ENCODE measurements at regions not wholly inside any gene's neighbourhood (a gene's known extent, or its start where the extent isn't known, plus 50 kb on each side); places are given as distances from the start of the nearest gene placed in this dataset.
A peak's percentile ranks its signal among the peaks of the same experiment; 100 is the strongest.
"Not testable (repeated sequence)": the region's sequence is repeated elsewhere in the genome, so short reads cannot be mapped to it uniquely, and the experiment has no call there.

- no peak for ATAC-seq (ENCODE audit: low read depth)
- DNase-seq: no peak
- no peak overlapping the region for H3K27ac Mint-ChIP-seq
- POLR2A ChIA-PET: no interaction called here
- CTCF ChIA-PET: no interaction called here
- intact Hi-C loops (cut with micrococcal nuclease): no loop called here
- H3K4me3 Mint-ChIP-seq: no peak overlapping the region
- H3K9me3 Mint-ChIP-seq: no peaks in the 10 kb centered on the region
- H3K36me3 Mint-ChIP-seq (ENCODE audit: low read depth): no peaks in the 10 kb centered on the region
- H3K4me1 Mint-ChIP-seq: no peaks in the 10 kb centered on the region
- no peak for TF ChIP-seq CTCF (IDR thresholded peaks at IDR 0.05)
- no peaks in the 10 kb centered on the region for H3K27me3 Mint-ChIP-seq
These were observed 233.2 kb downstream of the SPATA31A1 start for GRCh38 chr9:39588500-39589137.

DNA sequence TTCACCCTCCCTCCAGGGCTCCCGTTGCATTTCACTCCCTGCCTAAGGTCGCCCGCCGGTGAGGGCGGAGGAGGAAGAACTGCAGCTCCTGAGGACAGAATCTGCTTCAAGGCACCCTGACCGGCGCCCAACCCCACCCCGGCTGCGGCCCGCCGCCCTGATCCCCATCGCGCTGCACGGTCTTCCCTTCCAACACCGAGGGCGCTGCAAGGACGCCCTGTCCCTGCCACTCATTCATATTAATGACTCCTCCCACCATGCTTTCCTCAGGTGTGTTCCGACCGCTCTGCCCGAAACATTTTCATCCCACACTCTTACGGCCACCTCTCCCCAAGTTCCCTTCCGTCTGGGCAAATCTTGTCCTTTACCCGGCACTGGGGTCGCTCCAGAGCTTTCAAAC is 248.6 kb downstream of the SPATA31A1 start:
- H3K27ac Mint-ChIP-seq; H3K4me1 Mint-ChIP-seq; DNase-seq; H3K9me3 Mint-ChIP-seq; H3K36me3 Mint-ChIP-seq (ENCODE audit: low read depth); ATAC-seq (ENCODE audit: low read depth); H3K27me3 Mint-ChIP-seq; POLR2A ChIA-PET; CTCF ChIA-PET; intact Hi-C loops (cut with micrococcal nuclease): not testable (repeated sequence)
- peak overlapping the region; percentile 15 for H3K4me3 Mint-ChIP-seq

DNA sequence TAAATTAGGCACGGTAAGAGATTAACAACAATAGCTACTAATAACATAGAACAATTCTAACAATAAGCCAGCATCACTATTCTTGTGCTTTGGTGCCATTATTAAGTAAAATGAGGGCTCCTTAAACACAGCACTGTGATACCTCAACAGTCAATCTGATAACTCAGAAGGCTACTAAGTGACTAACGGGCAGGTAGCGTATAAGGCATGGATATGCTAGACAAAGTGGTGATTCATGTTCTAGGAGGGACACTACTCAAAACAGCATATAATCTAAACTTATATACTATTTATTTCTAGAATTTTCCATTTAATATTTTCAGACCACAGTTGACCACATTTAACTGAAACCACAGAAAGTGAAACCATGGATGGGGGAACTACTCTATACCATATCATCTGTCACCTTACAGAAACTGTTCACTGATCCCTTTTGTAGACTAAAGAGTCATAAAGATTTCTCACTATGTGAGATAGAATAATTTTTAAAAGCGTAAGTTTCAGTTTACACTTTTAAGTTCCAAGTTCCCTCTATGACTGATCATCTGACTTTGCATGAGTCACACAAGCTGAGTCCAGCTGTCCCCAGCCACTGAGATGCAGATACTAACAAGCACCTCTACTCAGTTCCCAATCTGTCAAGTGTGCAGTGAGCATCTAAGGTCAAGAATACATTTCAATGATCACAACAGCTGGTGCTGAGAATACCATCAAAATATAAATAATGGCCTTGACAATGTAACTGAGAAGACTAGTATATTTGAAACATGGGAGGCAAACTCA is 256.2 kb downstream of the SPATA31A1 start:
- intact Hi-C loops (cut with micrococcal nuclease); CTCF ChIA-PET; H3K36me3 Mint-ChIP-seq (ENCODE audit: low read depth); H3K9me3 Mint-ChIP-seq; H3K27me3 Mint-ChIP-seq; H3K27ac Mint-ChIP-seq; H3K4me3 Mint-ChIP-seq; H3K4me1 Mint-ChIP-seq; DNase-seq; POLR2A ChIA-PET: not testable (repeated sequence)
- ATAC-seq (ENCODE audit: low read depth): peak; percentile 89

DNA sequence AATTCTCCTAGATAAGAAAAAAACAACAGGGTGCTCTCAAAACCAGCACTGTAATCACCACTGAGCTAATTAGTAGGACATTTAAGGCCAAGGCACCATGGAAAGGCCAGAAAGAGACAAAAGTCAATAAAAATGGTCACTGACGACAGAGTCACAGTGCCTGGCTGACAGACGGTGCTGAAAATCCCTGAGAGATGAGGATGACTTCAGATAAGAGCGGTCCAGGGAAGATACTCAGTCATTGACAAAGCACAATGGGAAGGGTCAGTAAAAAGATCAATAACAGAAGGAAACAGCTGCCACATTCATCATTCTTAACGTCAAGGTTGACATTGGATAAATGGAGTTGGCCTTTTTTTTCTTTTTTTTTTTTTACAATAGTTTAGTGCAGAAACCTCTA is 261.0 kb downstream of the SPATA31A1 start:
- H3K9me3 Mint-ChIP-seq; H3K27me3 Mint-ChIP-seq; POLR2A ChIA-PET; H3K4me1 Mint-ChIP-seq; H3K27ac Mint-ChIP-seq; H3K36me3 Mint-ChIP-seq (ENCODE audit: low read depth); DNase-seq; ATAC-seq (ENCODE audit: low read depth); H3K4me3 Mint-ChIP-seq; intact Hi-C loops (cut with micrococcal nuclease); CTCF ChIA-PET: not testable (repeated sequence)

DNA sequence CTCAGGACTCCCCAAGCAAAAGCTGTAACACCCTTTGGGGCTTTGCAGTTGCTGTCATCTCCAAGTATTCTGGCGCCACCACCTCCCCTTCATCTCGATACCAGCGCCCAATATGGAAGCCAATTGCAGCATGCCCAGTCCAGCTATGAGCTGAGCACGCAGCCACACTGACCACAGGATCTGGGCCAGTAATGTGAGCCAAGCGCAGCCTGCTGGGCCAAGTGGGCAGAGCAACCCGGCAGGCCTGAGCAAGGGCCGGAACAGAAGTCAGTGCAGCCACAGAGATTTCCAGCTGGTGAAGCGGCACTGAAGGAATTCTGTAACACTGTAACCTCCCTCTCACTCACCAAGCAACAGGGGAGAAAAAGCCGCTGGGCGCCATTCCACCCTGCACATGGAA is 268.6 kb downstream of the SPATA31A1 start:
- POLR2A ChIA-PET; DNase-seq; H3K4me3 Mint-ChIP-seq; H3K9me3 Mint-ChIP-seq; ATAC-seq (ENCODE audit: low read depth); H3K4me1 Mint-ChIP-seq; intact Hi-C loops (cut with micrococcal nuclease); H3K27ac Mint-ChIP-seq; H3K27me3 Mint-ChIP-seq; H3K36me3 Mint-ChIP-seq (ENCODE audit: low read depth); CTCF ChIA-PET: not testable (repeated sequence)

DNA sequence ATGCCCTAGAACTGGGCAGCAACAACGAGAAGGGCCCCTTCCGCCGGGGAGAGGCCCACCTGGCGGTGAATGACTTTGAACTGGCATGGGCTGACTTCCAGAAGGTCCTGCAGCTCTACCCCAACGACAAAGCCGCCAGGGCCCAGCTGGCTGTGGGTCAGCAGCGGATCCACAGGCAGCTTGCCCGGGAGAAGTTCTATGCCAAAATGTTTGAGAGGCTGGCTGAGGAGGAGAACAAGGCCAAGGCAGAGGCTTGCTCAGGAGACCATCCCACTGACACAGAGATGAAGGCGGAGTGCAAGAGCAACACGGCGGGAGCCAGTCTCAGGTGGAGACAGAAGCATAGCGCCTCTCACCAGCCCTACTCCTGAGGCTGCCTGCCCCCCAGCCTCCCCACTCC is 276.6 kb downstream of the SPATA31A1 start:
- ATAC-seq (ENCODE audit: low read depth); H3K4me3 Mint-ChIP-seq; POLR2A ChIA-PET; H3K27me3 Mint-ChIP-seq; H3K4me1 Mint-ChIP-seq; DNase-seq; intact Hi-C loops (cut with micrococcal nuclease); CTCF ChIA-PET; H3K36me3 Mint-ChIP-seq (ENCODE audit: low read depth); H3K27ac Mint-ChIP-seq; H3K9me3 Mint-ChIP-seq: not testable (repeated sequence)

DNA sequence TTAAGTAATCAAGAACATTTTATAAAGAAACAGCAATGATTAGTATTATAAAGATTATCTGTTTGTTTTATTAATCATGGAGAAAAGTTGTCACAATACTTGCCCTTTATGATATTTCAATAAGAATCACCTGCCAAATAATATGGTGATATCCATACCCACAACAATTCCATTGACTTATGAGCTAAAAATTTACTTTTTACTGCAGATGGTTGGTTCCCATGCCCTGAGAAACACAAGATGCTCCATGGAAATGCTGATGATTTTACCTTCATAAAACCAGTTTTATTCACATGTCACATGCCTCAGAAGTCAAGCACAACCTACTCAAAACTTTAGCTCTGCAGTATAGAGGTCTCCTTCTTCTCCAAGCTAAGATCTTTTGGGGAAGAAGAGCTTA is 293.6 kb downstream of the SPATA31A1 start:
- H3K9me3 Mint-ChIP-seq; CTCF ChIA-PET; H3K36me3 Mint-ChIP-seq (ENCODE audit: low read depth); H3K27me3 Mint-ChIP-seq; H3K4me3 Mint-ChIP-seq; ATAC-seq (ENCODE audit: low read depth); DNase-seq; POLR2A ChIA-PET; H3K4me1 Mint-ChIP-seq; intact Hi-C loops (cut with micrococcal nuclease); H3K27ac Mint-ChIP-seq: not testable (repeated sequence)

- ATAC-seq (ENCODE audit: low read depth): peak; percentile 90
- CTCF ChIA-PET, H3K27ac Mint-ChIP-seq: not testable (repeated sequence)
These were observed 301.6 kb downstream of the SPATA31A1 start for GRCh38 chr9:39656960-39657603.

DNA sequence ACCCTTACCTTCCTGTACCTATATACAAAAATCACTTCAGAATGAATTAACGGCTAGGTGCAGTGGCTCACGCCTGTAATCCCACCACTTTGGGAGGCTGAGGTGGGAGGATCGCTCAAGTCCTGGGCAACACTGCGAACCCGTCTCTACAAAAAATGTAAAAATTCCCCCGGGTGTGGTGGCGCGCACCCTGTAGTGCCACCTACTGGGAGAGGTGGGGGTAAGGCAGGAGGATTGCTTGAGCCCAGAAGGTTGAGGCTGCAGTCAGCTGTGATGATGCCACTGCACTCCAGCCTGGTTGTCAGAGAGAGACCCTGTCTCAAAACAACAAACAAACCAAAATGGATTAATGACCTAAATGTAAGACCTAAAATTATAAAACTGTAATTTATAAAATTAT is 307.6 kb downstream of the SPATA31A1 start:
- CTCF ChIA-PET; H3K27me3 Mint-ChIP-seq; H3K36me3 Mint-ChIP-seq (ENCODE audit: low read depth); H3K9me3 Mint-ChIP-seq; intact Hi-C loops (cut with micrococcal nuclease); H3K27ac Mint-ChIP-seq; H3K4me3 Mint-ChIP-seq; H3K4me1 Mint-ChIP-seq; DNase-seq; POLR2A ChIA-PET: not testable (repeated sequence)
- ATAC-seq (ENCODE audit: low read depth): peak; percentile 64

More at GRCh38 chr9:39656960-39657603, 301.6 kb downstream of the SPATA31A1 start:
- POLR2A ChIA-PET; intact Hi-C loops (cut with micrococcal nuclease); H3K27me3 Mint-ChIP-seq; DNase-seq; H3K36me3 Mint-ChIP-seq (ENCODE audit: low read depth); H3K4me1 Mint-ChIP-seq; H3K9me3 Mint-ChIP-seq; H3K4me3 Mint-ChIP-seq: not testable (repeated sequence)

GRCh38 chr9:39663713-39664112 is 308.2 kb downstream of the SPATA31A1 start:
- DNase-seq; H3K4me1 Mint-ChIP-seq; H3K9me3 Mint-ChIP-seq; CTCF ChIA-PET; H3K27ac Mint-ChIP-seq; H3K27me3 Mint-ChIP-seq; H3K4me3 Mint-ChIP-seq; POLR2A ChIA-PET; intact Hi-C loops (cut with micrococcal nuclease); H3K36me3 Mint-ChIP-seq (ENCODE audit: low read depth): not testable (repeated sequence)
- ATAC-seq (ENCODE audit: low read depth): peak; percentile 33

- not testable (repeated sequence) for H3K4me1 Mint-ChIP-seq; ATAC-seq (ENCODE audit: low read depth); H3K27me3 Mint-ChIP-seq
These were observed 309.6 kb downstream of the SPATA31A1 start for GRCh38 chr9:39665020-39665419.

More at GRCh38 chr9:39665020-39665419, 309.6 kb downstream of the SPATA31A1 start:
- DNase-seq; H3K36me3 Mint-ChIP-seq (ENCODE audit: low read depth); H3K9me3 Mint-ChIP-seq; H3K27ac Mint-ChIP-seq; CTCF ChIA-PET; POLR2A ChIA-PET; intact Hi-C loops (cut with micrococcal nuclease); H3K4me3 Mint-ChIP-seq: not testable (repeated sequence)

All from activated B cell treated with CpG ODN at 0.5 μM for 24 hours (primary cell).